ENCODE measurements at regions not wholly inside any gene's neighbourhood (a gene's known extent, or its start where the extent isn't known, plus 50 kb on each side); places are given as distances from the start of the nearest gene placed in this dataset.

DNA sequence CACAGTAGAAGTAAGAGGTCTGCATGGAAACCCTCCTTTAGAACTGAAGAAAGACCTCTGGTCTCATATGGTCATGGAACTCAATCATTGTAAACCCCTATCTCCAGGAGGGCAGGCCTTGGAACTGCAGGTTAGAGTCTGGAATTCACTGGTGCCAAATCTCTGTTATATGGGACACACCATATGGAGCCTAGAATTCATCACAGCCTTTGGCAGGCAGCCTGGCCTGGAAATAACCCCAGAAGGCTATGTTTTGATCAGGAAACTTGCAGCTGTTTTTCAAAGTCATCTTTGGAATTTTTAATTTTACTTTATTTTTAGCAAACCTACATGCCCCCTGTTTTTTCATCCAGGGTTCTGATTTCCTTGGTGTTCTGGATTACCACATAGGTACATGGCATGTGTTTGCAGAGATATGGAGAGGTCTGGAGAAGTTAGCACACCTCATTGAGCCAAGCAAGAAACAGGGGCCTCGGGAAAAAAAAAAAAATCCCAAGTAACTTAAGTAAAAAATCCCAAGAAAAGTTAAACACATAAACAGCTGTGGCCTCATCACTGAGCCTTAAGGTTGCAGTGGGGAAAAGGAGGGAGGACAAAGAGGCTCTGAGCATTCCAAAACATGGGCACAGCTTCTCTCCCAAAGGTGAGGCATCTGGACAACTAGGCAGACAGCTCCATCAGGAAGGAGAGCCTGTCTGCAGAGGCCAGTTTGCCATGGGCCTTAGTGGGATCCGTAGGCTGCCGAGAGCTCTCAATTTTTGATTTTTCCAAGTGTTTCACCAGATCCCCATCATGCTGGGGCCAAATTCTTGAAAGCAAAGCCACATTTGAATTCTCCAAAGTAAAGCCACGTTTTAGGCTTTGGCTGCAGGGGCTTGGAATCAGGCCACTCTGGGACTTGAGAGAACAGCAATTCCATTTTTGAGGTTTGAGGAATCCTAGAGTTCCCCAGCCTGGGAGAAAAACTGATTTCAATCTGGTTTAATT, 339.6 kb upstream of the TBX3 start:
- Histone ChIP-seq H3K4me2 (ENCODE audit: low read length) (no peak overlapping the region), H3K27ac (ENCODE audit: low read length) (no peak overlapping the region)

DNA sequence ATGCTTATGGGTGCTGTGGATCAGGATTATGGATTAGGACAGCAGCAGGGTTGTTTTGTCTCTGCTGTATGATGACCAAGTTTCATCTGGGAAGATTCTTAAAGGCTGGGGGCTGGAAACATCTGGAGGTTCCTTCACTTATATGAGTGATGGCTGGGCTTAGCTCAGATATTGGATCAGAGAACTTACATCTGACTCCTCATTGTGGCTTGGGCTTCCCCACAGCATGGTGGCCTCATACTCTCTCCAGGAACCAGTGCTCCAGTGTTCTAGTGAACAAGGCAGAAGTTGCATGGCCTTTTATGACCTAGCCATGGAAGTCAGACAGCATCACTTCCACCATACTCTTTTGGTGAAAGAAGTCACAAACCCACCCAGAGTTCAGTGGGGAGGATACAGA, 336.1 kb upstream of the TBX3 start:
- H2AFZ ChIP-seq (ENCODE audit: low read depth, low read length) = no peak overlapping the region
- no peaks in the 10 kb centered on the region for H3K9me3 ChIP-seq (ENCODE audit: low read length)
- no peaks in the 10 kb centered on the region for H3K27me3 ChIP-seq (ENCODE audit: insufficient read depth, low read depth, low read length)
- H3K4me2 ChIP-seq (ENCODE audit: low read length) = no peak overlapping the region
- H3K27ac ChIP-seq (ENCODE audit: low read length) = no peak overlapping the region
- H3F3A ChIP-seq (ENCODE audit: insufficient read depth, low read length, poor library complexity, severe bottlenecking) = no peaks in the 10 kb centered on the region
- no peak for TF ChIP-seq EP300 (conservative IDR thresholded peaks at IDR 0.05; ENCODE audit: poor library complexity, severe bottlenecking)
- no peak for TF ChIP-seq RAD21 (conservative IDR thresholded peaks at IDR 0.05)
- TF ChIP-seq TAF1 (IDR thresholded peaks at IDR 0.05; ENCODE audit: low read depth) = no peak
- TF ChIP-seq, protein P1, sequence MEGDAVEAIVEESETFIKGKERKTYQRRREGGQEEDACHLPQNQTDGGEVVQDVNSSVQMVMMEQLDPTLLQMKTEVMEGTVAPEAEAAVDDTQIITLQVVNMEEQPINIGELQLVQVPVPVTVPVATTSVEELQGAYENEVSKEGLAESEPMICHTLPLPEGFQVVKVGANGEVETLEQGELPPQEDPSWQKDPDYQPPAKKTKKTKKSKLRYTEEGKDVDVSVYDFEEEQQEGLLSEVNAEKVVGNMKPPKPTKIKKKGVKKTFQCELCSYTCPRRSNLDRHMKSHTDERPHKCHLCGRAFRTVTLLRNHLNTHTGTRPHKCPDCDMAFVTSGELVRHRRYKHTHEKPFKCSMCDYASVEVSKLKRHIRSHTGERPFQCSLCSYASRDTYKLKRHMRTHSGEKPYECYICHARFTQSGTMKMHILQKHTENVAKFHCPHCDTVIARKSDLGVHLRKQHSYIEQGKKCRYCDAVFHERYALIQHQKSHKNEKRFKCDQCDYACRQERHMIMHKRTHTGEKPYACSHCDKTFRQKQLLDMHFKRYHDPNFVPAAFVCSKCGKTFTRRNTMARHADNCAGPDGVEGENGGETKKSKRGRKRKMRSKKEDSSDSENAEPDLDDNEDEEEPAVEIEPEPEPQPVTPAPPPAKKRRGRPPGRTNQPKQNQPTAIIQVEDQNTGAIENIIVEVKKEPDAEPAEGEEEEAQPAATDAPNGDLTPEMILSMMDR (IDR thresholded peaks at IDR 0.05; ENCODE audit: poor library complexity, severe bottlenecking) = no peak
- TF ChIP-seq, protein P2, sequence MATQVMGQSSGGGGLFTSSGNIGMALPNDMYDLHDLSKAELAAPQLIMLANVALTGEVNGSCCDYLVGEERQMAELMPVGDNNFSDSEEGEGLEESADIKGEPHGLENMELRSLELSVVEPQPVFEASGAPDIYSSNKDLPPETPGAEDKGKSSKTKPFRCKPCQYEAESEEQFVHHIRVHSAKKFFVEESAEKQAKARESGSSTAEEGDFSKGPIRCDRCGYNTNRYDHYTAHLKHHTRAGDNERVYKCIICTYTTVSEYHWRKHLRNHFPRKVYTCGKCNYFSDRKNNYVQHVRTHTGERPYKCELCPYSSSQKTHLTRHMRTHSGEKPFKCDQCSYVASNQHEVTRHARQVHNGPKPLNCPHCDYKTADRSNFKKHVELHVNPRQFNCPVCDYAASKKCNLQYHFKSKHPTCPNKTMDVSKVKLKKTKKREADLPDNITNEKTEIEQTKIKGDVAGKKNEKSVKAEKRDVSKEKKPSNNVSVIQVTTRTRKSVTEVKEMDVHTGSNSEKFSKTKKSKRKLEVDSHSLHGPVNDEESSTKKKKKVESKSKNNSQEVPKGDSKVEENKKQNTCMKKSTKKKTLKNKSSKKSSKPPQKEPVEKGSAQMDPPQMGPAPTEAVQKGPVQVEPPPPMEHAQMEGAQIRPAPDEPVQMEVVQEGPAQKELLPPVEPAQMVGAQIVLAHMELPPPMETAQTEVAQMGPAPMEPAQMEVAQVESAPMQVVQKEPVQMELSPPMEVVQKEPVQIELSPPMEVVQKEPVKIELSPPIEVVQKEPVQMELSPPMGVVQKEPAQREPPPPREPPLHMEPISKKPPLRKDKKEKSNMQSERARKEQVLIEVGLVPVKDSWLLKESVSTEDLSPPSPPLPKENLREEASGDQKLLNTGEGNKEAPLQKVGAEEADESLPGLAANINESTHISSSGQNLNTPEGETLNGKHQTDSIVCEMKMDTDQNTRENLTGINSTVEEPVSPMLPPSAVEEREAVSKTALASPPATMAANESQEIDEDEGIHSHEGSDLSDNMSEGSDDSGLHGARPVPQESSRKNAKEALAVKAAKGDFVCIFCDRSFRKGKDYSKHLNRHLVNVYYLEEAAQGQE (IDR thresholded peaks at IDR 0.05; ENCODE audit: borderline replicate concordance) = no peak
- no peak for TF ChIP-seq EZH2 (IDR thresholded peaks at IDR 0.05; ENCODE audit: borderline replicate concordance, insufficient read depth, low read length, poor library complexity, severe bottlenecking)
- TF ChIP-seq POLR2AphosphoS5 (IDR thresholded peaks at IDR 0.05) = no peak
- TF ChIP-seq MXI1 (conservative IDR thresholded peaks at IDR 0.05; ENCODE audit: poor library complexity, severe bottlenecking) = no peak
- TF ChIP-seq SMC3 (conservative IDR thresholded peaks at IDR 0.05; ENCODE audit: poor library complexity) = no peak
- H3K79me2 ChIP-seq (replicated peaks; ENCODE audit: insufficient read depth, low read length) = no peaks in the 10 kb centered on the region
- no peaks in the 10 kb centered on the region for H3K9me2 ChIP-seq (ENCODE audit: insufficient read depth, low read length)
- H3K9ac ChIP-seq (ENCODE audit: low read length) = no peak overlapping the region
- H3K4me3 ChIP-seq (ENCODE audit: low read length) = no peak overlapping the region
- no peaks in the 10 kb centered on the region for H3K36me3 ChIP-seq (ENCODE audit: insufficient read depth, low read length)
- no peaks in the 10 kb centered on the region for H4K20me1 ChIP-seq (ENCODE audit: insufficient read depth)

More for the DNA sequence above, 339.6 kb upstream of the TBX3 start:
- Histone ChIP-seq H3K4me3 (ENCODE audit: low read length) (no peak overlapping the region), H3K9me2 (ENCODE audit: insufficient read depth, low read length) (no peaks in the 10 kb centered on the region), H3K9me3 (ENCODE audit: low read length) (no peaks in the 10 kb centered on the region), H3K36me3 (ENCODE audit: insufficient read depth, low read length) (no peaks in the 10 kb centered on the region), H3K27me3 (ENCODE audit: insufficient read depth, low read depth, low read length) (no peaks in the 10 kb centered on the region), H3K9ac (ENCODE audit: low read length) (no peak overlapping the region), H3F3A (ENCODE audit: insufficient read depth, low read length, poor library complexity, severe bottlenecking) (no peaks in the 10 kb centered on the region), H2AFZ (ENCODE audit: low read depth, low read length) (no peak overlapping the region), H4K20me1 (ENCODE audit: insufficient read depth) (no peaks in the 10 kb centered on the region), H3K79me2 (replicated peaks; ENCODE audit: insufficient read depth, low read length) (no peaks in the 10 kb centered on the region)
- TF ChIP-seq, protein P1 (IDR thresholded peaks at IDR 0.05; ENCODE audit: poor library complexity, severe bottlenecking) = no peak
- TF ChIP-seq RAD21 (conservative IDR thresholded peaks at IDR 0.05) (no peak), SMC3 (conservative IDR thresholded peaks at IDR 0.05; ENCODE audit: poor library complexity) (no peak), EZH2 (IDR thresholded peaks at IDR 0.05; ENCODE audit: borderline replicate concordance, insufficient read depth, low read length, poor library complexity, severe bottlenecking) (no peak), TAF1 (IDR thresholded peaks at IDR 0.05; ENCODE audit: low read depth) (no peak), MXI1 (conservative IDR thresholded peaks at IDR 0.05; ENCODE audit: poor library complexity, severe bottlenecking) (no peak), POLR2AphosphoS5 (IDR thresholded peaks at IDR 0.05) (no peak), EP300 (conservative IDR thresholded peaks at IDR 0.05; ENCODE audit: poor library complexity, severe bottlenecking) (no peak)
- TF ChIP-seq, protein P2 (IDR thresholded peaks at IDR 0.05; ENCODE audit: borderline replicate concordance) = no peak
